ENCODE measurements at regions not wholly inside any gene's neighbourhood (a gene's known extent, or its start where the extent isn't known, plus 50 kb on each side); places are given as distances from the start of the nearest gene placed in this dataset.

GRCh38 chr13:107834717-107835116, 380.6 kb downstream of the LIG4 start:
- BruUV-seq (replicated peaks): no TSS peak
- Histone ChIP-seq H3K36me3 (ENCODE audit: low read depth, low read length) (no peaks in the 10 kb centered on the region), H3K4me1 (ENCODE audit: insufficient read depth, low read length) (peaks cover 23% of the 10 kb centered on the region), H3F3A (ENCODE audit: low read length, unreplicated experiment) (no peaks in the 10 kb centered on the region), H3K9me2 (replicated peaks; ENCODE audit: low read length) (no peaks in the 10 kb centered on the region), H3K4me2 (ENCODE audit: low read length) (peak overlapping the region; percentile 80), H3K27ac (ENCODE audit: low read length) (peak overlapping the region; percentile 71), H3K9ac (ENCODE audit: low read length) (0 out of 2 replicates have a peak overlapping the region, but pooled peaks have one; percentile 10), H3K9me3 (ENCODE audit: low read length) (no peaks in the 10 kb centered on the region), H4K20me1 (ENCODE audit: low read length) (no peaks in the 10 kb centered on the region), H3K27me3 (ENCODE audit: low read length) (no peaks in the 10 kb centered on the region), H3K4me3 (ENCODE audit: low read length) (peak overlapping the region; percentile 52; the same call in 1 of the 2 replicates), H3K79me2 (ENCODE audit: low read length) (no peaks in the 10 kb centered on the region), H2AFZ (ENCODE audit: low read length) (no peak overlapping the region)
- DNase-seq (no peak), ATAC-seq (no peak)
- ChIA-PET POLR2A (ENCODE audit: unreplicated experiment) (no interaction called here), CTCF (interaction anchor here (1.4 kb wide), 1 partner anchor 321 kb away, joined by 3 read pairs; no protein-coding TSS in a partner anchor)
- intact Hi-C loops (cut with micrococcal nuclease): loop anchor here (1.0 kb wide), 1 partner anchor 14 kb away; no protein-coding TSS in a partner anchor
- TF ChIP-seq, protein P1, sequence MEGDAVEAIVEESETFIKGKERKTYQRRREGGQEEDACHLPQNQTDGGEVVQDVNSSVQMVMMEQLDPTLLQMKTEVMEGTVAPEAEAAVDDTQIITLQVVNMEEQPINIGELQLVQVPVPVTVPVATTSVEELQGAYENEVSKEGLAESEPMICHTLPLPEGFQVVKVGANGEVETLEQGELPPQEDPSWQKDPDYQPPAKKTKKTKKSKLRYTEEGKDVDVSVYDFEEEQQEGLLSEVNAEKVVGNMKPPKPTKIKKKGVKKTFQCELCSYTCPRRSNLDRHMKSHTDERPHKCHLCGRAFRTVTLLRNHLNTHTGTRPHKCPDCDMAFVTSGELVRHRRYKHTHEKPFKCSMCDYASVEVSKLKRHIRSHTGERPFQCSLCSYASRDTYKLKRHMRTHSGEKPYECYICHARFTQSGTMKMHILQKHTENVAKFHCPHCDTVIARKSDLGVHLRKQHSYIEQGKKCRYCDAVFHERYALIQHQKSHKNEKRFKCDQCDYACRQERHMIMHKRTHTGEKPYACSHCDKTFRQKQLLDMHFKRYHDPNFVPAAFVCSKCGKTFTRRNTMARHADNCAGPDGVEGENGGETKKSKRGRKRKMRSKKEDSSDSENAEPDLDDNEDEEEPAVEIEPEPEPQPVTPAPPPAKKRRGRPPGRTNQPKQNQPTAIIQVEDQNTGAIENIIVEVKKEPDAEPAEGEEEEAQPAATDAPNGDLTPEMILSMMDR (conservative IDR thresholded peaks at IDR 0.05; ENCODE audit: low read depth, low read length): no peak
- TF ChIP-seq EZH2 (IDR thresholded peaks at IDR 0.05; ENCODE audit: low read length, unreplicated experiment) (no peak), EZH2phosphoT487 (IDR thresholded peaks at IDR 0.05; ENCODE audit: borderline replicate concordance, low read length) (no peak)

DNA sequence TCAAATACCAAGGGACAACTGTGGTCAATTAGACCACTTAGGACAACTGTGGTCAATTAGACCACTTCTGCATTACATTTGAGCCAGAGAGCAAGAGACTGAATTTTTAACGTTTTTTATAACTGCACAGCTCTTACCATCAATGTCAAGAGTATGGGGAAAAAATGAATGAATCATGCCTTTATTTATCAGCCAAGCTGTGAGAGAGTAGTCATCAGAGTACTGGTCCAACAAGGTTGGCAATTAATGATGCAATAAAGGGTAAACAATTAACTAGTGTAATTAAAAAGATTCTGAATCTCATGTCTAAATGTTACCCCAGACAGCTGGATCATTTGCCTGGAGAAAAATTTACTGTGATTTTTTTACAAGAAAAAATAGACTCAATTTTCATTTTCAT, 381.1 kb downstream of the LIG4 start:
- H3F3A ChIP-seq (ENCODE audit: low read length, unreplicated experiment): no peaks in the 10 kb centered on the region
- no TSS peak for BruUV-seq (replicated peaks)
- ChIA-PET CTCF (no interaction called here), POLR2A (ENCODE audit: unreplicated experiment) (no interaction called here)
- no peak overlapping the region for H3K27ac ChIP-seq (ENCODE audit: low read length)
- peaks cover 23% of the 10 kb centered on the region for H3K4me1 ChIP-seq (ENCODE audit: insufficient read depth, low read length)
- H3K9me2 ChIP-seq (replicated peaks; ENCODE audit: low read length): no peaks in the 10 kb centered on the region
- H3K27me3 ChIP-seq (ENCODE audit: low read length): no peaks in the 10 kb centered on the region
- no peak overlapping the region for H3K4me3 ChIP-seq (ENCODE audit: low read length)
- H3K9ac ChIP-seq (ENCODE audit: low read length): no peak overlapping the region
- no peaks in the 10 kb centered on the region for H3K9me3 ChIP-seq (ENCODE audit: low read length)
- no peaks in the 10 kb centered on the region for H3K79me2 ChIP-seq (ENCODE audit: low read length)
- no peak overlapping the region for H2AFZ ChIP-seq (ENCODE audit: low read length)
- no peak for TF ChIP-seq EZH2 (IDR thresholded peaks at IDR 0.05; ENCODE audit: low read length, unreplicated experiment)
- no peak for TF ChIP-seq EZH2phosphoT487 (IDR thresholded peaks at IDR 0.05; ENCODE audit: borderline replicate concordance, low read length)
- TF ChIP-seq, protein P1 (conservative IDR thresholded peaks at IDR 0.05; ENCODE audit: low read depth, low read length): no peak
- ATAC-seq (no peak), DNase-seq (peak; percentile 47)
- intact Hi-C loops (cut with micrococcal nuclease): no loop called here
- H3K36me3 ChIP-seq (ENCODE audit: low read depth, low read length): no peaks in the 10 kb centered on the region
- no peaks in the 10 kb centered on the region for H4K20me1 ChIP-seq (ENCODE audit: low read length)
- peak overlapping the region; percentile 80 for H3K4me2 ChIP-seq (ENCODE audit: low read length)

GRCh38 chr13:107832500-107833100, 382.7 kb downstream of the LIG4 start:
- Histone ChIP-seq H4K20me1 (ENCODE audit: low read length) (no peaks in the 10 kb centered on the region), H3K9me2 (replicated peaks; ENCODE audit: low read length) (no peaks in the 10 kb centered on the region), H3K4me1 (ENCODE audit: insufficient read depth, low read length) (peaks cover 23% of the 10 kb centered on the region), H3K9ac (ENCODE audit: low read length) (no peak overlapping the region), H3K4me3 (ENCODE audit: low read length) (no peak overlapping the region), H3F3A (ENCODE audit: low read length, unreplicated experiment) (no peaks in the 10 kb centered on the region), H3K9me3 (ENCODE audit: low read length) (no peaks in the 10 kb centered on the region), H3K27me3 (ENCODE audit: low read length) (no peaks in the 10 kb centered on the region), H2AFZ (ENCODE audit: low read length) (no peak overlapping the region), H3K36me3 (ENCODE audit: low read depth, low read length) (no peaks in the 10 kb centered on the region), H3K79me2 (ENCODE audit: low read length) (no peaks in the 10 kb centered on the region), H3K27ac (ENCODE audit: low read length) (no peak overlapping the region), H3K4me2 (ENCODE audit: low read length) (no peak overlapping the region)
- POLR2A ChIA-PET (ENCODE audit: unreplicated experiment): no interaction called here
- DNase-seq (no peak), ATAC-seq (no peak)
- no TSS peak for BruUV-seq (replicated peaks)
- CTCF ChIA-PET: no interaction called here
- intact Hi-C loops (cut with micrococcal nuclease): no loop called here
- no peak for TF ChIP-seq EZH2 (IDR thresholded peaks at IDR 0.05; ENCODE audit: low read length, unreplicated experiment)
- no peak for TF ChIP-seq EZH2phosphoT487 (IDR thresholded peaks at IDR 0.05; ENCODE audit: borderline replicate concordance, low read length)
- TF ChIP-seq, protein P1 (conservative IDR thresholded peaks at IDR 0.05; ENCODE audit: low read depth, low read length): no peak

All from PC-3 (cell line).